ENCODE measurements at regions not wholly inside any gene's neighbourhood (a gene's known extent, or its start where the extent isn't known, plus 50 kb on each side); places are given as distances from the start of the nearest gene placed in this dataset.

GRCh38 chr1:112239683-112240330 is 156.2 kb upstream of the CTTNBP2NL start:
- Histone ChIP-seq H3K79me2 (ENCODE audit: low read depth) (no peaks in the 10 kb centered on the region), H3K9me3 (ENCODE audit: insufficient read depth, low read depth) (no peaks in the 10 kb centered on the region), H2AFZ (no peak overlapping the region), H3K4me2 (no peak overlapping the region), H3K4me1 (replicated peaks; ENCODE audit: insufficient read depth) (no peaks in the 10 kb centered on the region), H3K27ac (no peak overlapping the region), H3K27me3 (ENCODE audit: insufficient read depth, low read depth) (peaks cover 8% of the 10 kb centered on the region), H3K9me2 (ENCODE audit: insufficient read depth) (no peaks in the 10 kb centered on the region), H4K20me1 (ENCODE audit: insufficient read depth) (no peaks in the 10 kb centered on the region), H3K4me3 (no peak overlapping the region), H3K36me3 (ENCODE audit: low read depth) (no peaks in the 10 kb centered on the region), H3F3A (ENCODE audit: insufficient read depth, low read depth) (no peaks in the 10 kb centered on the region)
- POLR2A ChIA-PET (ENCODE audit: unreplicated experiment), result no interaction called here
- no peak for DNase-seq
- intact Hi-C loops (cut with micrococcal nuclease; ENCODE audit: unreplicated experiment), result no loop called here
- no TSS peak for BruUV-seq (replicated peaks)
- TF ChIP-seq EZH2 (IDR thresholded peaks at IDR 0.05; ENCODE audit: low read depth) (no peak), CTCF (conservative IDR thresholded peaks at IDR 0.05) (no peak)
- CTCF ChIA-PET, result no interaction called here

GRCh38 chr1:112242470-112242869 is 153.5 kb upstream of the CTTNBP2NL start:
- TF ChIP-seq EZH2 (IDR thresholded peaks at IDR 0.05; ENCODE audit: low read depth), result no peak
- no peak for TF ChIP-seq CTCF (conservative IDR thresholded peaks at IDR 0.05)
- Histone ChIP-seq H3K79me2 (ENCODE audit: low read depth) (no peaks in the 10 kb centered on the region), H3F3A (ENCODE audit: insufficient read depth, low read depth) (no peaks in the 10 kb centered on the region), H3K9me3 (ENCODE audit: insufficient read depth, low read depth) (no peaks in the 10 kb centered on the region), H3K9me2 (ENCODE audit: insufficient read depth) (no peaks in the 10 kb centered on the region), H3K27me3 (ENCODE audit: insufficient read depth, low read depth) (peaks cover 4% of the 10 kb centered on the region; the same call in 1 of the 2 replicates), H3K4me3 (no peak overlapping the region), H3K27ac (no peak overlapping the region), H3K36me3 (ENCODE audit: low read depth) (no peaks in the 10 kb centered on the region), H3K4me2 (no peak overlapping the region), H4K20me1 (ENCODE audit: insufficient read depth) (no peaks in the 10 kb centered on the region), H2AFZ (no peak overlapping the region), H3K4me1 (replicated peaks; ENCODE audit: insufficient read depth) (no peaks in the 10 kb centered on the region)
- BruUV-seq (replicated peaks), result no TSS peak
- CTCF ChIA-PET, result no interaction called here
- intact Hi-C loops (cut with micrococcal nuclease; ENCODE audit: unreplicated experiment), result no loop called here
- POLR2A ChIA-PET (ENCODE audit: unreplicated experiment), result no interaction called here
- DNase-seq, result no peak

- H3K27me3 ChIP-seq (ENCODE audit: insufficient read depth, low read depth), result peaks cover 4% of the 10 kb centered on the region; the same call in 1 of the 2 replicates
- H3K4me3 ChIP-seq, result no peak overlapping the region
- no peak overlapping the region for H2AFZ ChIP-seq
- H3K36me3 ChIP-seq (ENCODE audit: low read depth), result no peaks in the 10 kb centered on the region
- no peak for DNase-seq
- CTCF ChIA-PET, result no interaction called here
- H3K79me2 ChIP-seq (ENCODE audit: low read depth), result no peaks in the 10 kb centered on the region
- H3K9me2 ChIP-seq (ENCODE audit: insufficient read depth), result no peaks in the 10 kb centered on the region
- no peaks in the 10 kb centered on the region for H3K4me1 ChIP-seq (replicated peaks; ENCODE audit: insufficient read depth)
- no TSS peak for BruUV-seq (replicated peaks)
- H4K20me1 ChIP-seq (ENCODE audit: insufficient read depth), result no peaks in the 10 kb centered on the region
- TF ChIP-seq CTCF (conservative IDR thresholded peaks at IDR 0.05) (no peak), EZH2 (IDR thresholded peaks at IDR 0.05; ENCODE audit: low read depth) (no peak)
- H3K9me3 ChIP-seq (ENCODE audit: insufficient read depth, low read depth), result no peaks in the 10 kb centered on the region
- H3K27ac ChIP-seq, result no peak overlapping the region
- intact Hi-C loops (cut with micrococcal nuclease; ENCODE audit: unreplicated experiment), result no loop called here
- POLR2A ChIA-PET (ENCODE audit: unreplicated experiment), result no interaction called here
- H3K4me2 ChIP-seq, result no peak overlapping the region
- no peaks in the 10 kb centered on the region for H3F3A ChIP-seq (ENCODE audit: insufficient read depth, low read depth)
Measured at GRCh38 chr1:112244131-112244530, 151.9 kb upstream of the CTTNBP2NL start.
